ENCODE measurements at regions not wholly inside any gene's neighbourhood (a gene's known extent, or its start where the extent isn't known, plus 50 kb on each side); places are given as distances from the start of the nearest gene placed in this dataset.

- H3K9me3 Mint-ChIP-seq = peaks cover 5 to 17% (median 8%) of the 10 kb centered on the region in 7 donors
- no peak overlapping the region for H3K4me3 ChIP-seq (replicated peaks in 1 of 3; ENCODE audit: low read depth in 2 of 3, low read length in 3 of 3)
Measured at GRCh38 chr3:3907023-3907422, 107.8 kb downstream of the LRRN1 start.

GRCh38 chr3:3918763-3919162, 119.5 kb downstream of the LRRN1 start:
- Histone ChIP-seq H3K79me2 (ENCODE audit: insufficient read depth, low read length) (no peaks in the 10 kb centered on the region), H2AFZ (ENCODE audit: insufficient read depth, low read depth, low read length, poor library complexity, severe bottlenecking) (no peak overlapping the region), H3K36me3 (replicated peaks in 1 of 2; ENCODE audit: control insufficient read depth in 1 of 2, insufficient read depth in 2 of 2, low read length in 2 of 2) (no peaks in the 10 kb centered on the region), H3K9ac (ENCODE audit: insufficient read depth, low read length, poor library complexity, severe bottlenecking) (no peak overlapping the region), H3K27ac (ENCODE audit: low read depth in 1 of 2, low read length in 2 of 2) (no peak overlapping the region), H3K9me3 (replicated peaks in 1 of 2; ENCODE audit: control insufficient read depth in 1 of 2, insufficient read depth in 1 of 2, low read length in 2 of 2) (no peaks in the 10 kb centered on the region), H3K4me2 (replicated peaks; ENCODE audit: extremely low read depth, low read length, poor library complexity, severe bottlenecking) (no peak overlapping the region), H3K4me3 (replicated peaks in 1 of 3; ENCODE audit: low read depth in 2 of 3, low read length in 3 of 3) (no peak overlapping the region), H3K4me1 (ENCODE audit: control insufficient read depth in 1 of 2, insufficient read depth in 2 of 2, low read length in 2 of 2) (no peaks in the 10 kb centered on the region), H3K27me3 (ENCODE audit: control insufficient read depth in 2 of 2, insufficient read depth in 2 of 2, low read length in 2 of 2) (no peaks in the 10 kb centered on the region), H4K20me1 (ENCODE audit: insufficient read depth, low read length) (no peaks in the 10 kb centered on the region)
- Mint-ChIP-seq H3K27ac (no peak overlapping the region), H3K4me1 (no peaks in the 10 kb centered on the region), H3K36me3 (no peaks in the 10 kb centered on the region), H3K27me3 (ENCODE audit: low read depth in 3 of 3) (peaks cover 0 to 2% (median 1%) of the 10 kb centered on the region in 3 donors), H3K4me3 (no peak overlapping the region), H3K9me3 (peaks cover 0 to 6% (median 4%) of the 10 kb centered on the region in 7 donors)
- intact Hi-C loops (cut with micrococcal nuclease) = no loop called here
- DNase-seq = no peak
- TF ChIP-seq CTCF (IDR thresholded peaks at IDR 0.05) = no peak
- WGBS (ENCODE audit: insufficient coverage) = no CpG with 5 or more reads among the region's 1 CpG

More at GRCh38 chr3:3907023-3907422, 107.8 kb downstream of the LRRN1 start:
- no peak overlapping the region for H3K9ac ChIP-seq (ENCODE audit: insufficient read depth, low read length, poor library complexity, severe bottlenecking)
- H3K27me3 Mint-ChIP-seq (ENCODE audit: low read depth in 3 of 3) = peaks cover 0 to 2% (median 0%) of the 10 kb centered on the region in 3 donors
- intact Hi-C loops (cut with micrococcal nuclease) = no loop called here
- peaks cover 8% of the 10 kb centered on the region for H3K4me1 Mint-ChIP-seq
- no peak for DNase-seq
- no peak overlapping the region for H2AFZ ChIP-seq (ENCODE audit: insufficient read depth, low read depth, low read length, poor library complexity, severe bottlenecking)
- no peak overlapping the region for H3K27ac ChIP-seq (ENCODE audit: low read depth in 1 of 2, low read length in 2 of 2)
- no peaks in the 10 kb centered on the region for H3K79me2 ChIP-seq (ENCODE audit: insufficient read depth, low read length)
- H3K9me3 ChIP-seq (replicated peaks in 1 of 2; ENCODE audit: control insufficient read depth in 1 of 2, insufficient read depth in 1 of 2, low read length in 2 of 2) = peaks cover 0 to 7% of the 10 kb centered on the region in 2 donors
- no peaks in the 10 kb centered on the region for H3K27me3 ChIP-seq (ENCODE audit: control insufficient read depth in 2 of 2, insufficient read depth in 2 of 2, low read length in 2 of 2)
- no peaks in the 10 kb centered on the region for H3K4me1 ChIP-seq (ENCODE audit: control insufficient read depth in 1 of 2, insufficient read depth in 2 of 2, low read length in 2 of 2)
- peaks cover 0 to 2% of the 10 kb centered on the region in 2 donors for H3K36me3 Mint-ChIP-seq
- H3K36me3 ChIP-seq (replicated peaks in 1 of 2; ENCODE audit: control insufficient read depth in 1 of 2, insufficient read depth in 2 of 2, low read length in 2 of 2) = no peaks in the 10 kb centered on the region
- no peak overlapping the region for H3K4me2 ChIP-seq (replicated peaks; ENCODE audit: extremely low read depth, low read length, poor library complexity, severe bottlenecking)
- H4K20me1 ChIP-seq (ENCODE audit: insufficient read depth, low read length) = no peaks in the 10 kb centered on the region
- H3K27ac Mint-ChIP-seq = no peak overlapping the region
- TF ChIP-seq CTCF (IDR thresholded peaks at IDR 0.05) = no peak
- H3K4me3 Mint-ChIP-seq = no peak overlapping the region
